CD4-positive, alpha-beta T cell treated with Interleukin-17A for 4 hours (primary cell): ENCODE measurements at regions not wholly inside any gene's neighbourhood (a gene's known extent, or its start where the extent isn't known, plus 50 kb on each side); places are given as distances from the start of the nearest gene placed in this dataset.

ENCODE experiments used
- DNase-seq: peaks from one replicate; pipeline ENCODE4 v3.0.0-alpha.2; 2020; ENCODE audit warnings: mixed read lengths

DNA sequence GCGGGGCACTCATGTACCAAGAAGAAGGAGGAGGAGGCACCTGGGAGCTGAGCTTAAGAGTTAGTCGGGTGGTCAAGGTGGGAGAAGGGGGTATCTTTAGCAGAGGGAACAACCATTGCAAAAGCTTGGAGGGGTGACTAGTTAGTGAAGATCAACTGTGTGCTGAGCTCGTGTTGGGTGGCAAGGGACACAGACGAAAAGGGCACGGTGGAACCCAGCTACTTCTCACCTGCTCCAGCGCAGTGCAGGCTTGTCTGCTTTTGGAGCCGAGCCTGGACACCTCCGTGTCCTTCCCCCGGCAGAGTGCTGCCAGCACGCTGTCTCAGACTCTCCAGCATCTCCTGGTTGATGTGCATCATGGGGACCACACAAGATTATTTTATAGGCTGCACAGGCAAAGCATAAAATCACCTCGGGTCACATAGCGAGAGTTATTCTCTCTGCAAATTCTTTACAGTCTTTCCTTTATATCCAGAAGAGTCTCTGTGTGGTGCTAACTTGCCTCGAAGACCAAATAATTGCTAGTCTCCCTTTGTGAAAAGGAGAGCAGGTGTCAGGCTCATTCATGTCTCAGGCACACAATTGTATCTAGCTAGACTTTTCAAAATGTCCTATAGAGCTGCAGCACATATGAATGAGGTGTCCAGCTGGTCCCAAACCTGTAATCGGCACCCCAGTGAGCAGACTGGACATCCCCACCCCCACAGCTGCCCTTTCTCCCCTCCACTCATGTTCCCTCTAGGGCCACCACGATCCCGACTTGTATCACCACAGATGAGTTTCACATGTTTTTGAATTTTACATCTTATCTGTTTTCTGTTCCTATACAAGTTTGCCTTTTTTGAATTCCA, 123.4 kb downstream of the CEBPB start:
- no peak for DNase-seq

GRCh38 chr20:50314678-50315335, 124.2 kb downstream of the CEBPB start:
- no peak for DNase-seq

DNA sequence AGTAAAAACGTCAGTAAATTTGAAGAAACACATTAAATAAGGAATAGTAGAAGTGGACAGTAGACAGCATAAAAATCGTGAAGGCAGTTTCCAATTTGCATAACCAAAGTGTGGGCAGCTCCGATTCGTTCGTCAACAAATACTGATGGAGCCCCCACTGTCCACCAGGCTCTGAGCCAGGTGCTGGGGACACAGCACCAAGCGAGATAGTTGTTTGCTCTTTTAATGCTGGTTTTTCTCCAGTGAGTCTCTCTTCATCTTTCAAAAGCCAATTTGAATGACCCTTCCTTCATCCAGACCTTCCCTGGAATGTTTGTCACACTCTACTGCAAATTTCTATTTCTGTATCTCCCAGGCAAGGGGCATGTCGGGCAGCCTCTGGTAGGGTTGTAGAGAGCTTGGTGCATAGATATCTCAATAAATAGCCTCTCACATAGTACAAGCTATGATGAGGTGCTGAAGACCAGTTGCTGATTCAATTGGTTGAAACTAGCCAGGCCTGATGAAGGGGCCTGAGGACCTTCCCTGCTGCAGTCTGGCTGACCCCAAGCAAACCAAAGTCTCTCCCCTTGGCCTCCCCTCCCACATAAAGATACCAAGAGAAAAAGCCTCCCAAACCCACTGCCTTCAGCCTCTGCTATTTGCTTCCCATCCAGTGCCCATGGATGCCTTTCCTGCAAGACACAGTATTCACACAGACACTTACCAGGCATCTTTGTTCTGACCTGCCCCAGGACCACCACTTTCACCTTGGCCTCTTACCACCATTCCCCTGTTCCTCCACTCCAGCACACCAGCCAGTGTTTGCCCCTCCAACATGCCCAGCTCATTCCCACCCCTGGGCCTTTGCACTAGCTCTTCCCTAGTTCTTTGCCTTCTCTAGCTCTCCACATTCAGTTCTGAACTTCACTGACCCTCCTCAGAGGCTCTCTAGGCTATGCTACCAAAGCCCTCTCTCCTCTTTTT, 125.2 kb downstream of the CEBPB start:
- no peak for DNase-seq

- DNase-seq = no peak
Observed at GRCh38 chr20:50317116-50317515, 126.5 kb downstream of the CEBPB start.

DNA sequence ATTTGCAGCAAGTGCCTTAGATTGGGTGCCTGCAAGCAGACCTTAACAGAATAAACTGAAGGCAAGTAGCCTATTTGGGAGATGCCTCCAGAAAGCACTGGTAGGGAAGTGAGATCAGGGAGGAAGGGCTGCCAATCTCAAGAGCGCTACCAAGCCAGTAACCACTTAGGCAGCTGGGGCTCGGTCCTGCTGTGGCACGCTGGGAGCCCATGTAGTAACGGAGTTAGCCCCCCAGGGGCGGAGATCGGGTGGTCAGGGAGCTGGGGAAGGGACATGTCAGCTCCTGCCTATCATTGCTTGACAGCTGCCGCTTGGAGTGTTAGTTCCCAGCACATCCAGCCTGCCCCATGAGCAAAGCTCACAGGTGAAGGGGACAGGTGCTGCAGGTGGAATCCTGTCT, 127.0 kb downstream of the CEBPB start:
- DNase-seq = no peak

DNA sequence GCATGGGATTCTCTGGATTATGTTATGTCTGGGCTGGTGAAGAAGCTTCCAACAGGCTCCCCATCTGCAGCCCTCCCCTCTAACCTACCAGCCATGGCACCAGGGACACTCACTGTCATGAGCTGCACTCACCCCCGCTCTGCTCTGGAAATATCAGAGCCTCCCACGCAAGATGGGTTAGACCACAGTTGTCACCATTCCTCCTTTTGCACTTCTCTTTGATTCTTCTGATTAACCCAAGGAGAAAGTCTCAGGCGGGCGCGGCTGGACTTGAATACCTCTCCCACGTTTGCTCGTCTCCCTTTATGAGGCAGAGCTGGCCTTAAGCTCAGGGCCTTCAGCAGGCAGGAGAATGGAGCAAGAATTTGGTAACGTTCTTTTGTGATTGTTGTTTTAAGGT, 128.1 kb downstream of the CEBPB start:
- DNase-seq = no peak

DNA sequence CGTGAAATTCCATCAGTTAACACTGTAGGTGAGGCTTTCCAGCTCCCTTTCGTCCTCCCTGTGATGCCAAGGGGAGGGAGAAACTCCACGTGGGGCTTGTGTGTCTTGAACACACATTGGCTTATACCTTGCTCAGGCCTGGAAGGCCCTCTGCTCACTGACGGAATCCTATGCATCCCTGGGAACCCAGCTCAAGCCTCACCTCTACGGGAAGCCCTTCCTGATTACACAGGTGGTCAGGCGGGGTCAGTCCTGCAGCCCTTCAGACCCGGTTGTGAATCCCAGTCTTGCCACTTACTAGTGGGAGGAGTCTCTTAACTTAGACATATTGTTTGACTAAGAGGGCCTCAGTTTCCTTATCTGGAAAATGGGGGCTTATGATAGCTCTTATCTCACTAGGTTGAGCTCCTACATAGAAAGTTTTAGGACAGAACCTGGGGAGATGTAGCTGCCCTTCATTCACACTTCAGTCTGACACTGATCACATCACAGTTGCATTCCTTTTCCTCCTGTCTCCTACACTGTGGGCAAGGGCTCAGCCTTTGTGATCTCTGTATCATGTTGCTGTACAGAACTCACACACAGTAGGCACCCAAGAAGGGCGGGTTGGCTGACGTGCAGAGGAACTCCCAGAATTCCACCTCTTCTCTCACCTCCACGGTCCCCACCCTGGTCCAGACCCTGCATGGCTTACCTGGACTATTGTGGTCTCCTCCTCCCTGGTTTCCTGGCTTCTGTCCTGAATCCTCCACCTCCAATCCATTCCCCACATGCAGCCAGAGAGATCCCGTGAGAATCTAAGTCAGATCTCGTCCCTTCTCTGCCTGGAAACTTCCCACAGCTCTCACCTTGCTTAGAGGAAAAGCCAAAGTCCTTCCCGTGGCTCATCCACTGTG, 129.6 kb downstream of the CEBPB start:
- DNase-seq = no peak

- DNase-seq = no peak
Observed at GRCh38 chr20:50320901-50321796, 130.5 kb downstream of the CEBPB start.

GRCh38 chr20:50321797-50322480, 131.3 kb downstream of the CEBPB start:
- DNase-seq = no peak

GRCh38 chr20:50322703-50323131, 132.1 kb downstream of the CEBPB start:
- no peak for DNase-seq

- DNase-seq = no peak
Observed at GRCh38 chr20:50323209-50323608, 132.6 kb downstream of the CEBPB start.

DNA sequence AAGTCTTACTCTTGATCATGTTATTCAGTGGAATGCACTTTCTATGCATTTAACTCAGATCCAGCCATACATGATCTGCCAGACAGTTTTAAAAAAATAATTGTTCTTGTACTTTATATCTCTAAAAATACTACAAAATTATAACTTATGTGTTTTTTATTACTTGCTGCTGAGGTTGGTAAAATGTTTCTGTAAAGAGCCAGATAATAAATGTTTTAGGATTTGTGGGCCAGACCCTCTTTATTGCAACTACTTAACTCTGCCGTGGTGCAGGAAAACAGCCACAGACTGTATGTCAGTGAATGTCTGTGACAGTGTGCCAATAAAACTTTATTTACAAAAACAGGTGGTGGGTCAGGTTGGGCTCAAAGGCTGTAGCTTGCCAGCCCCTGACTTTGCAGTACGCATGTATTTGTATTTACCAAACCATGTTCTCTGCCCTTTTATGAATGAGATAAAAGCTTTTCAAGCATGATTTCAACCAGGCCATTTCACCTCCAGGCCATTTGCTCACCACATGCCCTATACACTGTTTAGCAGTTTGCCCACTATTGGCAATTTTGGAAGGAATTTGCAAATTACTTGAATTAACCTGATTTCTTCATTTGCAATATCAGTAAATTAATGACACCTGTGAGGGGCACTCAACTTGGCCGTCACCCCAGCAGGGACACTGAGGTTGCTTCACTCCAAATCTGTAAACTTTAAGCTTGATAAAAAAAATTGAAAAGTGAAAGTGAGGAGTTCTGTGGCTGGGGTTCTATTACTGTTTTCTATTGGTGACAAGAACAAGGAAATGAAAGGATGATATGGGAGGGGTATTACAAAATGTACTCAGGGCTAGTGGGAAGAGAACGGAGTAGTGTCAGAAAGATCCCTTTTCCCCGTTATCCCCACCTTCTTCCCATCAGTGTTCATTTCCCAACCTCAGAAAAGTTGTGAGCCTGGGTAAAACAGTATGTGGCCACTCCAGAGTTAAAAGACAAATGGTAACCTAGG, 133.4 kb downstream of the CEBPB start:
- no peak for DNase-seq

GRCh38 chr20:50325215-50325614, 134.6 kb downstream of the CEBPB start:
- DNase-seq = no peak

- DNase-seq = no peak
Observed at GRCh38 chr20:50325651-50326050, 135.0 kb downstream of the CEBPB start.

DNA sequence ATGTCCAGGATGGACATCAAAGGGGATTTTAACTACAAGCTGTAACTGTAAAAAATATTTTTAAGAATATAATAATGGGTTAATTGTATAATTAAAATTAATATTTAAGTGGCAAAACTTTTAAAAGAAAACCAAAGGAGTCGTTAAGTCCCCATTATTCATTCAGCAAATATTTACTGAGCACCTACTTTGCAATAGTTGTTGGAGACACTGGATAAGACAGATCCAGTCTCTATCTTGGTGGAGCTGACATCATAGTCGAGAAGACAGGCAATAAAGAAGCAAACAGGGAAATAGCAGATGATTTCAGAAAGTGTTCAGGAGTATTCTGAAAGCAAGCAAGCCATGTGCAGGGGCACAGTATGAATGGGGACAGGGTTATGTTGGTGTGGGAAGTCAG, 137.0 kb downstream of the CEBPB start:
- DNase-seq = no peak

DNA sequence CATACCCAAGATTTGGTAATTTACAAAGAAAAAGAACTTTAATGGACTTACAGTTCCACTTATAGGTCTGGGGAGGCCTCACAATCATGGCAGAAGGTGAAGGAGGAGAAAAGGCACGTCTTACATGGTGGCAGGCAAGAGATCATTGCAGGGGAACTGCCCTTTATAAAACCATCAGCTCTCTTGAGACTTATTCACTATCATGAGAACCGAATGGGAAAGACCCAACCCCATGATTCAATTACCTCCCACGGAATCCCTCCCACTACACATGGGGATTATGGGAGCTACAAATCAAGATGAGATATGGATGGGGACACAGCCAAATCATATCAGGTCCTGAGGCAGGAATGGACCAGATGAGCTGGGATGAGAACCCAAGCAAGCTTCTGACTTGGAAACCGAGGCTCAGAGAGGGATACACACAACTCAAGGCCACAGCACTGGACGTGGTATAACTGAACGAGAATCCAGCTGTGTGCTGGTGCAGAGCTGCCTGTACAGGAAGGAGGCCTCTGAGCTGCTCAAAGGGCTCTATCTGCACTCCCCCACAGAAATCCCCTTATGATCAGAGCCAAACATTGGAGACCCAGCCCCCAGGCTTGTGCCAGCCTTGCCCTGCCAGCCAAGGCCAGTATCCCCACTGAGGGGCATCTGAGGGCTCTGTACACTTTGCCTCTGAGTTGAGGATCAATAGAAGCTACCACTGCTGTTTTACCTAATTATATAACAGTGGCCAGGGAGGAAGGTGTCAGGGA, 137.8 kb downstream of the CEBPB start:
- no peak for DNase-seq

DNA sequence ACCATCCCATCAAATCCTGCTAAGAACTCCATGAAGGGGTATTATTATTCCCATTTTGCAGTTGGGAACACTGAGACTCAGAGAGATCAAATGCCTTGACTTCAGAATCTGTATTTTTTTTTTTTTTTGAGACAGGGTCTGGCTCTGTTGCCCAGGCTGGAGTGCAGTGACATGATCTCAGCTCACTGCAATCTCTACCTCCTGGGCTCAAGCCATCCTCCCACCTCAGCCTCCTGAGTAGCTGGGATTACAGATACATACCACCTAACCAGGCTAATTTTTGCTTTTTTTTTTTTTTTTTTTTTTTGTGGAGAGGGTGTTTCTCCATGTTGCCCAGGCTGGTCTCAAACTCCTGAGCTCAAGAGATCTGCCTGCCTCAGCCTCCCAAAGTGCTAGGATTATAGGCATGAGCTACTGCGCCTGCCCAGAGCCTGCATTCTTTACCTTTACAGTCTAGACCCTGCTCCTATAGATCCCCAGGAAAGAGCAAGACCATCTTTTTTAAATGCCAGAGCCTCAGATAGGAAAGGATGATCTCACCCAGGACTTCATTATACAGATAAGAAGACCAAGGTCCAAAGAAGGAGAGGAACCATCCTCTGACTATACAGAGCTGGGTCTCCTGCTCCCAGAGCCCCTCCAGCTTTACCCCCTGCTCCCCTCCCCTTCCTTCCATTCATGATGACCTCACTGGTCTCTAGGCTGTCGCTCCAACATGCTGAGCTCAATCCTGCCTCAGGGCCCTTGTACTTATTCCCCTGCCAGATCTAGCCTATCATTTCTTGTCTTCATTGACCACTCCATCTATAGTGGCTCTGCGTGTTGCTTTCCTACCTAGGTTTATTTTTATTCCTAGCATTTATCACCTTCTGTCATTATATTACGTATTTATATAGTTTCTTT, 138.6 kb downstream of the CEBPB start:
- DNase-seq = no peak
